ENCODE measurements at regions not wholly inside any gene's neighbourhood (a gene's known extent, or its start where the extent isn't known, plus 50 kb on each side); places are given as distances from the start of the nearest gene placed in this dataset.
"Not testable (repeated sequence)": the region's sequence is repeated elsewhere in the genome, so short reads cannot be mapped to it uniquely, and the experiment has no call there.

DNA sequence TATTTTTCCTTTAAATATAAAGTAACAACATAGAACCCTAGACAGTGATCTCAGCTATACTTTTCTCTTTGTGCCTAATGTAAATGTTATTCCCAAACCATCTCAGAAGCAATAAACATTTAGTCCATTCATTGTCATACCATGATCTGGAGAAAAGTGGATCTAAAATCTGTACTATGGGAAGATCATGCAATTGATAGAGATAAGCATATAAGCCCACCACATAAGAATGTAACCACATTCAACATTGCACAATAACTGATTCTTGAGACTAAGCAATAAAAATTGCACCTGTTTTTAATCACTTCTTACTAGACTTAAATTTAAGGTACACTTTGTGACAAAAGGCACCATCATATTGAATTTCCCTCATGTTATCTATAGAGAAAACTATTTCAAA is 1403.0 kb upstream of the C9orf72 start:
- DNase-seq (ENCODE audit: low read depth in 2 of 2), result no peak

DNA sequence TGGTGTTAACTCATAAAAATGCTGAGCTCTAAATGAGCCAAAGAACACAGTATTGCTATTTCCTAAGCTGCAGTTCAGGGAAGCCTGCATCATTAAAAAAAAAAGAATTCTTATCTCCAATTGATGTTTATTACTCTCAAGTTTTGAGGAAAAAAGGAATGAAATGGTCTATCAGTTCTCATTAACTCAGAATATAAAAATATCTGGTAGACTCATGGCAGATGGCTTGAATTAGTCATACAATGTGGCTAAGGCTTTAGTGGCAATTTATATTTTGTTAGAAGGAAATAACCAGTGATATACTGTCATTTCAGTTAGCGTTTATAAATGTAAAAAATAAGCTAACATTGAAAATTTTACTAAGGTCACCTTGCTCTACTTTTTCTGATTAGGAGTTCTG is 1403.4 kb upstream of the C9orf72 start:
- DNase-seq (ENCODE audit: low read depth in 2 of 2), result no peak

DNA sequence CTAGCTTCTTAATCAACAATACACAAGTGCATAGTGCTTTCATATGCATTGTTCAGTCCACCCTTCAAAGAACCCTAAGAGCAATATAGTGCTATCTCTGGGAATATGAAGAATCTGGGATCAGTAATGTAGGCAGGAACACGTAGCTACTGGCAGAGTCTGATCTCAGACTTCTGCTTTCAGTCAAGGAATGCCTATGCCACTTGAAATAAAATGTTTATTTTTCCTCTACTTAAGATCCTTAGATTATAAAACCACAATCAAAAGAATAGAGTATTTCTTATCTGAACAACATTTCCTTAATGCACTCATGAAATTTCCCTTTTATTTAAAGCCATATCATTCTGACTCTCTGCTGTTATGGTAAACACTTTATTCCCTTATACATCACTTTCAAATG is 1407.8 kb upstream of the C9orf72 start:
- no peak for DNase-seq (ENCODE audit: low read depth in 2 of 2)

DNA sequence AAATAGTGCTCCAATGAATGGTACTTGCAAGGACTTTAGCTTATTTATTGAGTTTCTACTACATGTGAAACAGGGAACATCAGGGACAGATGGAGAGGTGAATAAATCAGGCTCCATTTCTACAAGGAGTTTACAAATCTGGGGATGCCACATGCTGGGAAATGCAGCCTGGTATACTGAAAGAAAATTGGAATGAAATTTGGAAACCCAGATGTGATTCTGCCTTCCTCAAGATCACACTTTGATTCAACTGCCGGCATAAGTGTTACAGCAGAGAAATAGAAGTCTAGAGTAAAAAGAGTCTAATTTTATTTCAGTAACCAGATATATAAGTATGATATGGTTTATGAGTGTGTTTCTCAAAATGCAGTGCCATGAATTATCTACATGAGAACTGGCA is 1408.4 kb upstream of the C9orf72 start:
- no peak for DNase-seq (ENCODE audit: low read depth in 2 of 2)

DNA sequence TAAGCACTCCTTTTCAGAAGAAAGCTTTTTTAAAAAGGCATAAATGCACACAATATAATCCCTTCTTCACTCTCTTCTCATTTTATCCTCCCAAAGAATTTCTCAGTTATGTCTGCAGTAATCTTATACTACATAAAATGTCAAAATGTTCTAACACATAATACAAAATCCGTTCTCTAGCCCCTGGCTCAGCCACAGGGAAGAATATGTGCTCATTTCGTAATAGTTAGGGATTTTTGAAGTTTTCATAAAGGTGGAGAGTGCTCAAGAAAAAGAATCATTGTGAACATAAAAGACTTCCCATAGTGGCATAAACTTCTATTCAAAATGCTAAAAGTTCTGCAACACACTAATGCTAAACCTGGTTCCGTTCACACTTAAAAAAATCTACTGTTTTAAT is 1410.7 kb upstream of the C9orf72 start:
- DNase-seq (ENCODE audit: low read depth in 2 of 2), result no peak

DNA sequence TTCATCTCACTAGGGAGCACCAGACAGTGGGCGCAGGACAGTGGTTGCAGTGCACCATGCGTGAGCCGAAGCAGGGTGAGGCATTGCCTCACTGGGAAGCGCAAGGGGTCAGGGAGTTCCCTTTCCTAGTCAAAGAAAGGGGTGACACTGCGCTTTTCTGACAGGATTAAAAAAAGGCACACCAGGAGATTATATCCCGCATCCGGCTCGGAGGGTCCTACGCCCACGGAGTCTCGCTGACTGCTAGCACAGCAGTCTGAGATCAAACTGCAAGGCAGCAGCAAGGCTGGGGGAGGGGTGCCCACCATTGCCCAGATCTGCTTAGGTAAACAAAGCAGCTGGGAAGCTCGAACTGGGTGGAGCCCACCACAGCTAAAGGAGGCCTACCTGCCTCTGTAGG is 1416.7 kb upstream of the C9orf72 start:
- not testable (repeated sequence) for DNase-seq (ENCODE audit: low read depth in 2 of 2)

DNA sequence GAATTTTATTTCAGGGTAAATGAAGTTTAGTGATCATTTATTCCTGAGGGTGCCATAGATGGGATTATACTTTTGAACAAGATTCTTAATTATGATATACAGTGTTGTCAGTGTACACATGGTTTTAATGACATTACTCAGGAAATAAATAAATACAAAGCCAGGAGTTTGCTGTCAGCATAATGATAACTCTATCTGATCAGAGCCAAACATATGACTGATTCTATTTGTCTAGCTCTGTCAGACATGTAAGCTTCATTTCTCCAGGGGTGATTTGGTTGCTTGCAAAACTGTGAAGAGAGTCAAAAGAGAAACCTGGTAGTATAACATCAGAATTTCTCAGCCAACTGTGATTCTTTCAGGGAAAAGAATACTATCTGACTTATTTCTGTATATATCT is 1425.8 kb upstream of the C9orf72 start:
- no peak for DNase-seq (ENCODE audit: low read depth in 2 of 2)

DNA sequence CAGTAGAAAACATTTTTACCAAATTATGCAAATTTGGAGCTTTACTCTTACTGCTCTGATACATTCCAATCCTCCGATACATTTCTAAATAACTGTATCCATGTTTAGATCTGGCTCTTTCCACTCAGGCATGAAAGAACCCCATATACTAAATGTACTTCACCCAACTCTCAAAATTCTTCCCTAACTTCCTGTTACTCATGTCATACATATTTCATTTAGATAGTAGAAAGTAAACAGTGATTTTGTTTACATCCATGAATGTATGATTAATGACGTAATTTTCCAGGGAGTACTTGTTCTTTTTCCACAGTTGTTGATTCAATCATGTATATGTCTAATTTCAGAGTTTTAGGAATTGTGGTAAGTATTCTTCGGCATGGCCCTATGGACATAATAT is 1426.5 kb upstream of the C9orf72 start:
- no peak for DNase-seq (ENCODE audit: low read depth in 2 of 2)

DNA sequence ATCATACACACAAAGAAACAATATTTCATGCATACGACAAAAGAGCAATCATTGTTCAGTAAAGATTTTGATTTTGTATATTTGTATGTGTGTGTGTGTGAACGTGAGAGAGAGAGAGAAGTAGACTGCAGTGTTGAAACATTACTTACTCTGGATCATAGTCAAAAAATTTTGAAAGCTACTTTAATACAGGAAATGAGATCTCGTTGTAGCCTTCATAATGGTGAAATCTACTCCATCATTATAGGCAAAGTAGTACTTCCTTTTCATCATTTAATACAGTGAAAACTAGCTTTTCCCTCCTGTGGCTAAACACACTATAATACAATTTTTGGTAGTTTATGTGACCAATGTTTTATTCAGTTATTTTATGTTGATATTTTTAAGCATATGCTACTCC is 1427.7 kb upstream of the C9orf72 start:
- no peak for DNase-seq (ENCODE audit: low read depth in 2 of 2)

DNA sequence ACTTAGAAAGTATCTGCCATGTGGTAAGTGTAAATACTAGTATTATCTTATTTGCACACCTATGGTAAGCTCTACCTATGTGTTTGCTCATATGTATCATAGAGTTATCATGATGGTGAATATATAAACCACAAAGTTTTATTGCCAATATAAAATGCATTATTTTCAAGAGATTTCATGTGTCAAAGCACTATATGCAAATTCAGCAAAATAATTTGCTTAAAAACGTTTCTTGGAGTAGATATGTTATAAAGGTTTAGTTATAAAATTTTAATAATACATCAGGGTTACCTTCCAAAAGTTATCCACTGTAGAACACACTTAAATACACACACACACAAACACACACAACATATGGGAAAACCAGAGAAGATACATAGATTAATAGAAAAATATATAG is 1431.7 kb upstream of the C9orf72 start:
- DNase-seq (ENCODE audit: low read depth in 2 of 2), result no peak

DNA sequence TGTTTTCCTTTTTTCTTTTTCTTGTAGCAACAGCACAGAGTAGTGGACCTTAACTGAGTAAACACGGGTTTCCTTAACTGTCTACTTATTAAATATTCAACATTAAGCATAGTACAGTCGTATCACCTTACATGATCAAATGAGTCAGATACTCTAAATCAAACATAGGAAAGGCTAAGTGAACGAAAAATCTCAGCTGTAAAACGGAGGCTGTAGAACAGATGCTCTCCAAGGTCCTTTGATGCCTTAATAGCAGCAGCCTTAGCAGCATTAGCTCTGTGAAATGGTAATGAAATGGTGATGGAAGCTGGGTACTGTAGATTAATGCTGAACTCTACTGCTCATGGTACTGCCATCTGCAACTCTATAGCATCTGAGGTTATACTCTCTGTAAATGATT is 1433.3 kb upstream of the C9orf72 start:
- no peak for DNase-seq (ENCODE audit: low read depth in 2 of 2)

DNA sequence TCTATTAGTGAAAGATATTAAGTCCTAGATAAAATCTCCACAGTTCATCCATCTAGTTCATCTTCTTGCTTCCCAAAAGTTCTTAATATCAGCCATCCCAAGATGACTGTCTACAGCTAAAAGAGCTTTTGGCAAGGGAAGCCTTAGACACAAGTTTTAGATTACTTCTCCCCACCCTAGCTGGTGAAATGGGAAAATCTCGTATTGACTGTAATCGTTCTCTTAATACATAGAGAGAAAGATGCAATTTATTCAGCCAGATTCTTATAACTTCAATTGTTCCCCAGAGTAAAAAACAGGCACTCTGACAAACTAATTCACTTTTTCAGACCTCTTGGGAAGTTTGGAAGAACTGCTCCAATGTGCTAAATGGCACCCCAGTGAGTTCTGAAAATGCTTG is 1439.6 kb upstream of the C9orf72 start:
- DNase-seq (ENCODE audit: low read depth in 2 of 2), result no peak

DNA sequence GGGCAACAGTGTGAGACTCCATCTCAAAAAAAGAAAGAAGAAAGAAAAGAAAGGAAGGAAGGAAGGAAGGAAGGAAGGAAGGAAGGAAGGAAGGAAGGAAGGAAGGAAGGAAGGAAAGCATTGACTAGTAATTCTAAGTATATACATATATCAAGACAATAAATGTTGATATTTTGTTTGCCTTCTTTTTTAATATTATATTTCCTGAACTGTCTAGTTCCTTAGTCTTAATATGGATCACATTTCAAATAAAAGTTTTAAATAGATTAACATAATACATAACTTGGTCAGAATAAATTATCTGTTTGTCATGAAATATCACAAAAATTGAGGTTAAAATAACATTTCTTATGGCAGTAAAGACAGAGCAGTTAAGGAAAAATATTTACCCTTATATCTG is 1448.4 kb upstream of the C9orf72 start:
- no peak for DNase-seq (ENCODE audit: low read depth in 2 of 2)

DNA sequence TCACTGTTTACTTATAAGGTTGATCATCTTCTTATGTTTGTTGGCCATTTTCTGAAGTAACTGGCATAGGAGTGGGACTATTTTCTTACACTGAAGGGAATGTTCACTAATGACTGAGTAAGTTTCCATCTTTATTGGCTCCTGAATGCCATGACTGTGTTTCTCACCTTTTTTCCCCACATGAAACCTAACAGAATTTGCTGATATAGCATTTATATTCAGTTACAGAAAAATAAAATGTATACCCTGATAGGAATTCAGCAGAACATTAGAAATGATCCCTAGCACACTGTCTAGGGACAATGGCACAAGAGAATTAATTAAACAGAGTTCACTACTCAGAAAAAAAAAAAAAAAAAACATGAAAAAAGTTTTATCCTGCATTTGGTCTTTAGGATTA is 1465.1 kb upstream of the C9orf72 start:
- DNase-seq (ENCODE audit: low read depth in 2 of 2), result no peak

DNA sequence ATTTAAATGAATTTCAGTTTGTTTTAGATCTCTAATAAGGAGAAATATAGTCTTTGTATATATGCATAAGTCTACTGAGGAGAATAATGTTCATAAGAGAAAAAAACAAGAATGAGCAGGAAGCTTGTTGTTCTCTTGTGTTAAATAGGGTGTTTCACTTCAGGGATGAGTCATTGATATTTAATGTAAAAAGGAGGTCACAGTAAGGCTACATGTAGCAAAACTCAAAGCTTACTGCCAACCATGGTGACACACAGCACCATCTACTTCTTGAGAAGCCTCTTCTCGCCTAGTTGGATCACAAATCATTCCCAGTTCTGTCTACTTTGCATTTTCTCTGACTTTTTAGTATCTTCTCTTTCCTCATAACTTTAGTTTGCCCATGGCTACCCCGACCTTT is 1466.0 kb upstream of the C9orf72 start:
- no peak for DNase-seq (ENCODE audit: low read depth in 2 of 2)

DNA sequence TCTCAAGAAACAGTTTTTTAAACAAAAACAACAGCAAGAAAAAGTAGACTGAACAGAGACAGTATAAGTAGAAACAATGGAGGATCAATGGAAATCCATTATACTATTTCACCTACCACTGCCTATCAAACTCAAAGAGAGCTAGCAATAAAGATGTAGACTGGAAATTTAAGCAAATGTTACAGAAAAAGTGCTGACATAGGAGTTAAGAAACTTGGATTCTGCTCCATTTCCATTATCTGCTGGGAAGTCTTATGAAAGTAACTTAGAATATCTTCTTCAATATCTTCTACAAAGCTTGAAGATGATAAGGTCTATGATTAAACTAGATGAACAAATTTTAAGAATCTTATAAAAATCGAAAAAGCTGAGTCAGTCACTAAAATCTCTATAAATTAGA is 1469.8 kb upstream of the C9orf72 start:
- DNase-seq (ENCODE audit: low read depth in 2 of 2), result no peak

DNA sequence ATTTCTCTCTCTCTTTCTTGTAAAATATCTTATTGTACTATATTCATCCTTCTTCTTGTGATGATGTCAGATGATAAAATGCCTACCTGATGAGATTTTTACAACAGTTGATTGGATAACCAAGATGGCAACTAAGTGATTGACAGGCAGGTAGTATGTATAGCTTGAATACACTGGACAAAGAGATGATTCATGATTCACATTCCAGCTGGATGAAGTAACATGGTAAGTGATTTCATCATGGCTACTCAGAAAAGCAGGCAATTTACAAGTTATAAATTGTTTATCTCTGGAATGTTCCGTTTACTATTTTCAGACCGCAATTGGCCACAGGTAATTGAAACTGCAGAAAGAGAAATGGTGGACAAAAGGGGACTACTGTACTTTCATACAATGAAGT is 1471.7 kb upstream of the C9orf72 start:
- no peak for DNase-seq (ENCODE audit: low read depth in 2 of 2)

DNA sequence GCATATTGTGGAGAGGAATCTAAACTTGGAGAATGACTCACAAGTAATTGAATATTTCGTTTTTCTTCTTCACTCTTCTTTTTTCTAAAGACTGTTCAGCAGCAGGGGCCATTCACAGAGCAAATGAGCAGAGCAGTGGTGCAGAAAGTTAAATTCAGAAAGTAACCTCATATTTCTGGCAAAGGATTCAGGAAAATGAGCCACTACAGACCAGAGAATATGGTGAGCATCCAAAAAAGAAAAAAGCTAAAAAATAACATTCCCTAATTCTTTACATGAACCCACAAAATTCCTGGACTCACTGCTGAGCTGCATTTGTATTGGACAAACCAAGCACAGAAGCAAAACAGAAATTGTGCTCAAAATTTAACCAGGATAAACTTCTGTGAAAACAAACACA is 1486.8 kb upstream of the C9orf72 start:
- no peak for DNase-seq (ENCODE audit: low read depth in 2 of 2)

DNA sequence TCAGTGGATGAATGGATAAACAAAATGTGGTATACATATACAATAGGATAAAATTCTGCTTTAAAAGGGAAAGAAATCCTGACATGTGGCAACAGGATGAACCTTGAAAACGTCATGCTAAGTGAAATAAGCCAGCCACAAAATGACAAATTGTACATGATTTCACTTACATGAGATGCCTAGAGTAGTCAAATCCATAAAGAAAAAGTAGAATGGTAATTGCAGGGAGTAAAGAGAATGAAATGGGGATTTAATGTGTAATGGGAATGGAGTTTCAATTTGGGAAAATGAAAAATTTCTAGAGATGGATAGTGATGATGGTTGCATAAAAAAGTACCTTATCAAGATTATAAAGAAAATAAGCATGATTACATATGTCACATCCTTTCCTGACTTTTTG is 1489.2 kb upstream of the C9orf72 start:
- DNase-seq (ENCODE audit: low read depth in 2 of 2), result no peak

DNA sequence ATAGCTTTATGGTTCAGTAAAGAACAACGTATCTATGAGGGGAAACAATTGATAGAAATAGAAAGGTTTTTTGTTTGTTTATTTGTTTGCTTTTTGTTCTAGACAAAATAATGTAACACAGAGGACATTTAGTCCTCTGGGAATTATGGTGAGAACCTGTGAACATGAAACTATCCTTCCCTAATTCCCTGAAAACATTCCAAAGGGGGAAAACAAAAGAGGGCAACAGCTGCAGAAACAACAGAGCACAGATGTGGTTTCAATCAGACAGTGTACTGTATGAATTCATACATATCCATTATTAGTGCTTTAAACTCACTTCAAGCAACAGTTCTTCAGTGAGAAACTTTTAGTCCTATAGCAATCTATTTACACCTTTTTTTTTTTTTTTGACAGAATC is 1489.8 kb upstream of the C9orf72 start:
- DNase-seq (ENCODE audit: low read depth in 2 of 2), result no peak

DNA sequence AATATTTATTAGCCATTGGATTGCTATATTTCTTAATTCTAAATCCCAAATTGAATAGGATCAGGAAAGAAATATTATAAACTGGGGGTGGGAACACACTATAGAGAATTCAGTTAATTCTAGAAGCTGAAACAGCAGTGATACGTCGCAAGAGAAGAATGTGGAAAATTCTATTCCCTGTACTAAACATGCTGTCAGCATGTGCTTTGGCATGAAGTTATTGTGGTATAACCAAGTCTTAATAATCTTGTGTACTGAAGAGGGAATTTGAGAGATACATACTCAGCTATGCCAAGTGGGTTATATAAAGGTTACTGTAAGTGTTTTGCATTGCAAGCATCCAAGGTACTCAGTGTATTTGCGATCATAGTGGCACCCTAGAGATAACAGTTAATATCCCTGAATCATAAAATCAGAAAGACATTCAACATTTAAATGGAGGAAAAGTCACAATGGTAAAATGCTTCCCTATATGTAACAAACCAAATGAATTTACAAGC is 1492.9 kb upstream of the C9orf72 start:
- DNase-seq (ENCODE audit: low read depth in 2 of 2), result no peak

DNA sequence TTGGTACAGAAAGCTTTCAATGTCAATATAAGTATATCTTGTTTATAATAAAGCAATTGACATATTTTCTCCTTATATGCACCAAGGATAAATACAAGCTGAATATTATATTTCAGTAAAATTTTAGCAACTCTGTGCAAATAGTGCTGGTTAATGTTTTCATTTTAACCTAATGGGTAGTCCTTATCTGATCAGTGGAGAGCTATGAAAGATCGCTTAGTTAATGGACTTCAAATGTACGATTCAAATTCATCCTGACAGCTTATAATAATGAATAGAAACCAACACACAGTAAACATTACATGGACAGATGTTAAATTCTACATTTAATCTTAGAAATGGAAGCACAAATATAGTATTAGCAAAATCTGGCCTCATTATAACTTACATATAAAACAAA is 1495.2 kb upstream of the C9orf72 start:
- no peak for DNase-seq (ENCODE audit: low read depth in 2 of 2)

DNA sequence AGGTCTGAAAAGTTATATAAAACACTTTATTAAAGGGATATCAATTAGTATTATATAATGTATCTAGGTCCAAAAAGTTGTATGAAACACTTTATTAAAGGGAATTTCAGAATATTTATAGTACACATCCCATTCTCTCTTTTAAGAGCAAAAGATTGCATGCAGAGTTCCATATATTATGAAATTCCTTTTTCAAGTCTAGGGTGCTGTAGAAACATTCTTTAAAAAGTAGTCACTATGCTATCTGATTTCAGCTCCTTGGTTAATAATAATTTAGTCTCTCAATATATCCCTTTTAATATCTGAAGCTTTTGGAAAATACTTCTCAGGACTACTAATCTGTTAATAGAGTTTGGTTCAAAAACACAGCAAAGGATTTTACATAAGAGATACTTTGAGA is 1496.1 kb upstream of the C9orf72 start:
- DNase-seq (ENCODE audit: low read depth in 2 of 2), result no peak

DNA sequence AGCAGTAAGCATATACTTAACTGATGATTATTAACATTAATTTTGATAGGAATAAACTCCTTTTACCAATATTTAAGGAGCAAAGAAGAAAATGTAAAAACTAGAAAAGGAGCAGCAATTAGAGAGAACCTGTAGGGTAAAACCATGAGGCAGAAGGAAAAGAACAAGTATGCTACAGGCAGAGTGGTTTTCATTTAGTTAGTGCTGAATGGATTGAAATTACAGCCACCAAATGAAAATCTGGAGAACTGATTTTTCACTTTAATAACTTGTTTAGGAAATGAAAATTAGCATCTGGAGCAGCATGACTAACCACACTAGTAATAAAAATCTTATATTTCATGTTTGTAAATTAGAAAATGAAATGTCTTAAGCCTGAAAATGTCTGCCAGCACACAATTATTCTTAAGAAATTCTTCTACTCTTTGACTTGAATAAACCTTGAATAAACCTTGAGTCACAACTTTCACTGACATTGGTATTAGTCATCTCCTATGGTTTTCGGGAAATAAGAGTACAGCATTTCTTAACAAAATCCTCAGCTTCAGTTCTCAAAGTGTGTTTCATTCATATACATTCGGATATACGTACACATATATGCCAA is 1504.9 kb upstream of the C9orf72 start:
- no peak for DNase-seq (ENCODE audit: low read depth in 2 of 2)

DNA sequence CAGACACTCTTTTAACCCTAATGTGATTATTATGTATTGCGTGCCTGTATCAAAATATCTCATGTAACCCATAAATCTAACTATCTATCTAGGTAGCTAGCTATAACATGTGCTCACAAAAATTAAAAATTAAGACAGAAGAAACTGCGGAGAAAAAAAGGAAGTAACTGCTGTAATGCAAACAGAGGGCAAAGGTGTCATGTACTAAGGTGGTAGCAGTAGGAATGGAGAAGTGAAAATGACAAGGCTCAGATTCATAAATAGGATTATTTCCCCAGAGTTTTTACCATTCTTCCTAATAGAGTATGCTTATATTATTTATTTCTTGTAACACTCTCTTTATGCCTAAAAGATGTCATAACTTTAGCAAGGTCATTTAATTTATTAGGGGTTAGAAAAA is 1527.5 kb upstream of the C9orf72 start:
- no peak for DNase-seq (ENCODE audit: low read depth in 2 of 2)

Data from stimulated activated CD4-positive, alpha-beta T cell treated with anti-CD3 and anti-CD28 coated beads, Interleukin-1b, Interleukin-23, amount 100 ng/mL, for 4 hours (primary cell).